MM.1S (cell line): ENCODE measurements at regions not wholly inside any gene's neighbourhood (a gene's known extent, or its start where the extent isn't known, plus 50 kb on each side); places are given as distances from the start of the nearest gene placed in this dataset.

Experiments used
- DNase-seq: peaks from one replicate; pipeline ENCODE4 v3.0.0-alpha.2; 2015
- H2AFZ ChIP-seq: fragments of 300-600 bp; sonication (generic); 2 replicates; pipeline ENCODE4 v1.6.0; 2016; ENCODE audit warnings: antibody characterized with exemption, low read length
- H3F3A ChIP-seq: fragments of 300-600 bp; sonication (generic); 2 replicates; pipeline ENCODE4 v1.6.1; 2016; ENCODE audit warnings: mild to moderate bottlenecking, antibody characterized with exemption, low read length, moderate library complexity, mixed read lengths; ENCODE audit not compliant: insufficient read depth
- H3K27ac ChIP-seq: fragments of 300-600 bp; sonication (generic); 2 replicates; pipeline ENCODE4 v1.5.1; 2016; ENCODE audit warnings: mild to moderate bottlenecking, low read length
- H3K27me3 ChIP-seq: fragments of 300-600 bp; sonication (generic); replicated peaks from 2 replicates; pipeline ENCODE4 v1.6.0; 2016; ENCODE audit warnings: low read length; ENCODE audit not compliant: insufficient read depth
- H3K36me3 ChIP-seq: fragments of 300-600 bp; sonication (generic); replicated peaks from 2 replicates; pipeline ENCODE4 v1.6.1; 2016; ENCODE audit warnings: mild to moderate bottlenecking, low read length, mixed read lengths; ENCODE audit not compliant: insufficient read depth
- H3K4me1 ChIP-seq: fragments of 300-600 bp; sonication (generic); 2 replicates; pipeline ENCODE4 v1.6.1; 2016; ENCODE audit warnings: low read length, mixed read lengths
- H3K4me2 ChIP-seq: fragments of 300-600 bp; sonication (generic); 2 replicates; pipeline ENCODE4 v1.6.0; 2016; ENCODE audit warnings: low read depth, low read length
- H3K4me3 ChIP-seq: fragments of 300-600 bp; sonication (generic); 2 replicates; pipeline ENCODE4 v1.5.1; 2016; ENCODE audit warnings: low read length, mixed read lengths
- H3K79me2 ChIP-seq: fragments of 300-600 bp; sonication (generic); 2 replicates; pipeline ENCODE4 v1.6.1; 2016; ENCODE audit warnings: mixed run types, low read length, mixed read lengths
- H3K9ac ChIP-seq: fragments of 300-600 bp; sonication (generic); 2 replicates; pipeline ENCODE4 v1.6.1; 2016; ENCODE audit warnings: low read length, mixed read lengths
- H3K9me2 ChIP-seq: fragments of 300-600 bp; sonication (generic); replicated peaks from 2 replicates; pipeline ENCODE4 v1.6.1; 2016; ENCODE audit warnings: mild to moderate bottlenecking, low read length, mixed read lengths; ENCODE audit not compliant: insufficient read depth
- H3K9me3 ChIP-seq: fragments of 300-600 bp; sonication (generic); replicated peaks from 2 replicates; pipeline ENCODE4 v1.6.1; 2016; ENCODE audit warnings: mild to moderate bottlenecking, low read length, mixed read lengths; ENCODE audit not compliant: insufficient read depth
- H4K20me1 ChIP-seq: fragments of 300-600 bp; sonication (generic); 2 replicates; pipeline ENCODE4 v1.6.1; 2016; ENCODE audit warnings: mild to moderate bottlenecking, low read length, moderate library complexity, mixed read lengths; ENCODE audit not compliant: insufficient read depth
- CTCF ChIP-seq: fragments of 300-600 bp; sonication (generic); IDR thresholded peaks from 2 replicates; pipeline ENCODE4 v1.5.1; 2016; ENCODE audit warnings: antibody characterized with exemption, low read length, mixed read lengths
- EZH2 ChIP-seq: fragments of 300-600 bp; sonication (generic); optimal IDR thresholded peaks from 2 replicates; pipeline ENCODE3; 2017; ENCODE audit warnings: low read depth, mild to moderate bottlenecking, antibody characterized with exemption, low read length, mixed read lengths
- EZH2phosphoT487 ChIP-seq: fragments of 300-600 bp; sonication (generic); IDR thresholded peaks from 2 replicates; pipeline ENCODE4 v1.6.1; 2018; ENCODE audit warnings: antibody characterized with exemption, low read length

GRCh38 chr2:220510668-220511067 is 883.2 kb downstream of the SLC4A3 start:
- no peaks in the 10 kb centered on the region for H3K9me2 ChIP-seq
- H3K9me3 ChIP-seq = no peaks in the 10 kb centered on the region
- DNase-seq = no peak
- H3K4me2 ChIP-seq = no peak overlapping the region
- no peaks in the 10 kb centered on the region for H3K36me3 ChIP-seq
- no peaks in the 10 kb centered on the region for H4K20me1 ChIP-seq
- no peaks in the 10 kb centered on the region for H3K27me3 ChIP-seq
- H3K9ac ChIP-seq = no peak overlapping the region
- no peaks in the 10 kb centered on the region for H3K79me2 ChIP-seq
- no peak for TF ChIP-seq EZH2phosphoT487
- no peak for TF ChIP-seq CTCF
- TF ChIP-seq EZH2 = no peak
- H3K4me3 ChIP-seq = no peak overlapping the region
- H2AFZ ChIP-seq = no peak overlapping the region
- H3K27ac ChIP-seq = no peak overlapping the region
- H3K4me1 ChIP-seq = no peaks in the 10 kb centered on the region
- H3F3A ChIP-seq = no peaks in the 10 kb centered on the region

- no peak for TF ChIP-seq CTCF
- no peak for TF ChIP-seq EZH2
- no peak for TF ChIP-seq EZH2phosphoT487
- Histone ChIP-seq H3K36me3 (no peaks in the 10 kb centered on the region), H3K4me3 (no peak overlapping the region), H3K9ac (no peak overlapping the region), H3K79me2 (no peaks in the 10 kb centered on the region), H2AFZ (no peak overlapping the region), H3K9me2 (no peaks in the 10 kb centered on the region), H4K20me1 (no peaks in the 10 kb centered on the region), H3K4me1 (no peaks in the 10 kb centered on the region), H3K9me3 (no peaks in the 10 kb centered on the region), H3K4me2 (no peak overlapping the region), H3F3A (no peaks in the 10 kb centered on the region), H3K27ac (no peak overlapping the region), H3K27me3 (no peaks in the 10 kb centered on the region)
- DNase-seq = no peak
Measured at GRCh38 chr2:220512419-220512818, 885.0 kb downstream of the SLC4A3 start.

GRCh38 chr2:220513573-220514288 is 886.3 kb downstream of the SLC4A3 start:
- TF ChIP-seq EZH2 (no peak), EZH2phosphoT487 (no peak), CTCF (no peak)
- Histone ChIP-seq H3K4me1 (no peaks in the 10 kb centered on the region), H3K9ac (no peak overlapping the region), H4K20me1 (no peaks in the 10 kb centered on the region), H3K4me3 (no peak overlapping the region), H3K9me2 (no peaks in the 10 kb centered on the region), H3K36me3 (no peaks in the 10 kb centered on the region), H2AFZ (no peak overlapping the region), H3K27ac (no peak overlapping the region), H3K79me2 (no peaks in the 10 kb centered on the region), H3K27me3 (no peaks in the 10 kb centered on the region), H3K9me3 (no peaks in the 10 kb centered on the region), H3K4me2 (no peak overlapping the region), H3F3A (no peaks in the 10 kb centered on the region)
- DNase-seq = no peak
